ENCODE measurements at regions not wholly inside any gene's neighbourhood (a gene's known extent, or its start where the extent isn't known, plus 50 kb on each side); places are given as distances from the start of the nearest gene placed in this dataset.
"Not testable (repeated sequence)": the region's sequence is repeated elsewhere in the genome, so short reads cannot be mapped to it uniquely, and the experiment has no call there.

DNA sequence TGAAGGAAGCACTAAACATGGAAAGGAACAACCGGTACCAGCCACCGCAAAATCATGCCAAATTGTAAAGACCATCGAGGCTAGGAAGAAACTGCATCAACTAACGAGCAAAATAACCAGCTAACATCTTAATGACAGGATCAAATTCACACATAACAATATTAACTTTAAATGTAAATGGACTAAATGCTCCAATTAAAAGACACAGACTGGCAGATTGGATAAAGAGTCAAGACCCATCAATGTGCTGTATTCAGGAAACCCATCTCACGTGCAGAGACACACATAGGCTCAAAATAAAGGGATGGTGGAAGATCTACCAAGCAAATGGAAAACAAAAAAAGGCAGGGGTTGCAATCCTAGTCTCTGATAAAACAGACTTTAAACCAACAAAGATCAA, 206.3 kb downstream of the SLC38A4 start:
- DNase-seq (ENCODE audit: low spot score), result not testable (repeated sequence)

DNA sequence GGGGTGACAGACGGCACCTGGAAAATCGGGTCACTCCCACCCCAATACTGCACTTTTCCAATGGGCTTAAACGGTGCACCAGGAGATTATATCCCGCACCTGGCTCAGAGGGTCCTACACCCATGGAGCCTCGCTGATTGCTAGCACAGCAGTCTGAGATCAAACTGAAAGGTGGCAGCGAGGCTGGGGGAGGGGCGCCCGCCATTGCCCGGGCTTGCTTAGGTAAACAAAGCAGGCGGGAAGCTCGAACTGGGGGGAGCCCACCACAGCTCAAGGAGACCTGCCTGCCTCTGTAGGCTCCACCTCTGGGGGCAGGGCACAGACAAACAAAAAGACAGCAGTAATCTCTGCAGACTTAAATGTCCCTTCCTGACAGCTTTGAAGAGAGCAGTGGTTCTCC, 208.1 kb downstream of the SLC38A4 start:
- DNase-seq (ENCODE audit: low spot score), result not testable (repeated sequence)

DNA sequence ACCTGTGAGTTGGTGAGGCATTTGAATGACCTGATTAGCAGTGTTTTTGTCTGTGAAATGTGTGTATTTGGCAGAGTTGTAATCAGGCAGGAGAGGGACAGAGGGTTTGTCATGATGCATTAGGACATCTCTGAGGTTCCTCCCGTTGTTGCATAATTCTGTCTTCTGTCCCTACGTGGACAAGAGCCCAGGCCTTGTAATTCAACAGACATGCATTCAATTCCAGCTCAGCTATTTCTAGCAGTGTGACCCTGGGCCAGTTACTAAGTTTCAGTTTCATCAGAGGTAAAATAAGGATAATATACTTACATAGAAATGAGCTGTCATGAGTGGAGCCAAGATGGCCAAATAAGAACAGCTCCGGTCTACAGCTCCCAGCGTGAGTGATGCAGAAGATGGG, 208.6 kb downstream of the SLC38A4 start:
- no peak for DNase-seq (ENCODE audit: low spot score)

DNA sequence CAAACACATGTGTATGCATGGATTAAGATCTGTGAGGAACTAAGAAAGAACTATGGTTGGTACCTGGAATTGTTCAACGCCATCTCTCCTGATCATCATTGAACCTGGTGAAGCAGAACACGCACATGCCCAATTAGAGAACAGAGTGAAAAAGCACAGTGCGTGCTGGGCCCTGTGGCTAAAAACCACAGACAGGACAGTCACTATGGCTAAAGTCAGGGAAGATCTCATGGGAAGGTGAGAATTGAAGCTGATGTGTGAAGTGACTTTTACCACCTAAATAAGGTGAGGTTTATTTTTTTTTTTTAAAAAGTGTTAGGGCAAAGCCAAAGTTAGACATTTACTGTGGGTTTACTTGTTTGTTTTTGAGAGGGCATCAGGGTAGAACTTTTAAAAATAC, 215.0 kb downstream of the SLC38A4 start:
- no peak for DNase-seq (ENCODE audit: low spot score)

DNA sequence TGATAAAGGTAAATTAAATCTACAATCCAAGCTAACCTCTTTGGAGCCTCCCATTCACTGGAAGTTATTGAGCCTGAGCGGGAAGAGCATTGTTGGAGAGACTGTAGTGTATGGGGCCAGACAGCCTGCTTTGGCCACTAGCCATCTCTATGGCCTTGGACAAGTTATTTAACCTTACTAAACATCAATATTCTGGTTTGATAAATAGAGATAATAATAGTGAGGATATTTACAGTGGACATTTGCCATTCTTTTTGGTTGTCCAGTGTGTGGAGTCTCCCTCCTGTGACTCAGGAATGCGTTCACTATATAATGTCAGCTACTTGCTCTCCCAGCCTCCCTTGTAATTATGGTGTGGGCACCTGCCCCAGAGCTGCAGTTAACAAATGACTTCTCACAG, 216.1 kb downstream of the SLC38A4 start:
- DNase-seq (ENCODE audit: low spot score), result no peak

DNA sequence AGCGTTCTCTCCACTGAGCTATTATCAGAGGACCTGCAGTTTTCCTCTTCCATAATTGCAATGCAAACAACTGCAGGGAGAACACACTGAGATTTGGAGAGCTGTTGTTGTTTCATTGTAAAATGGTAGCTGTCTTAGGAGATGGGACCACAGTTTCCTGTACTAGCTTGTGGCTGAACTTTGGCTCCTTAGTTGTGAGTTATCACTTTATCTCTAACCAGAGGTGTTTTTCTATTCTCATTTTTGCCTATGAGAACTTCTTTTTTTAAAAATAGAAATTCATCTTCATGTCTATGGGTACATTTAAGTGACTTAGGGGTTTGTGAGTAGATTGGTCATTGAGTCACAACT, 216.5 kb downstream of the SLC38A4 start:
- no peak for DNase-seq (ENCODE audit: low spot score)

DNA sequence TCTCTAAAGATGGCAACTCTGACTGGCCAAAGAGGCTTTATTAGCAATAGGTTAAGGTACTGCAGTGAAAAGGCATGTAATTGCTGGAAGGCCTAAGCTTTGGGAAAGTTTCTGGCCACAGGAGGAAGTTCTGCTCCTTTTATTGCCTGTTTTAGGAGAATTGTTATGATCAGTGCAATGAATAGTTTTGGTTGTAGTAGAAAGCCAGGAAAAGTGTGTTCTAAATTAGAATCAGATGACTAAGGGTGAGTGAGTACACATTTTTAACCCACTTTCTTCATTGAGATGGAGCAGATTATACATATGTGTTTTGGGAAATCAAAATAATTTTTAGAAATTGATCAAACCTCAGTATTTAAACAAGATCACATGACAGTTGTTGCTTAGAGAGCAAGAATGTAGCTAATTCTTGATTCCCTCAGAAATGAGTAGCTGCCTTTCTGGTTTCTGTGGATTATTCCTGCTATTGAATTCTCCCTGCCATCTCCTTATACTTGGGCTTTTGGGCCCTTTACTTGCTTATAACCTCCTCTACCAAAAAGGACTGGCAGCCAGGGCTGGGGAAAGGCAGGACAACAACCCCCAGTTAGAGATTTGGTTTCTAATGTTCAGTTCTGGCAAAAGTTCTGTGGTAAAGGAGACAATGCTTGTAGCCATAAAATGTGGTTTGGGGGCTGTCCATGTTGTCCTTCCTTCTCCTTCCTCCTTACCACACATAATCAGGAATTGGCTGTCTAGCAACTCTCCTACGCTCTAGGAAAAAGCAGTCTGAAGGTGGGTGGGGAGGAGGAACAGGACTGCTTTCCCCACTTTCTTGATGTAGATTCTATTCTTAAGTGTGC, 217.1 kb downstream of the SLC38A4 start:
- no peak for DNase-seq (ENCODE audit: low spot score)

DNA sequence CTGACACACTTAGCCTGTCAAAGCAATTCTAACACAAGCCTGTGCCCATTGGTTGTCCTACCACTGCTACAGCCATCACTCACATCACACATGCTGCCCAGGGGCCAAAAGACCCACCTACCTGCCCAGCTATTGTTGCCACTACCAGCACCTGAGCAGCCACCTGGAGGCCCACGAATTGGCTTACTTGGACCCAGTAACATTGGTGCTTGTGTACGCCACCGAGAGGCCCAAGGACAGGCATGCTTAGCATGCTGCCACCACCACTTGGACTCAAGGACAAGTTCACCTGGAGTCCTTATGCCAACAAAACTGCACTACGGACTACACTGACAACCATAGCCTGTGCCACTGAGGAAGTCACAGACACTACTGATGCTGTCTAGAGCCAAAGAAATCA, 221.1 kb downstream of the SLC38A4 start:
- no peak for DNase-seq (ENCODE audit: low spot score)

DNA sequence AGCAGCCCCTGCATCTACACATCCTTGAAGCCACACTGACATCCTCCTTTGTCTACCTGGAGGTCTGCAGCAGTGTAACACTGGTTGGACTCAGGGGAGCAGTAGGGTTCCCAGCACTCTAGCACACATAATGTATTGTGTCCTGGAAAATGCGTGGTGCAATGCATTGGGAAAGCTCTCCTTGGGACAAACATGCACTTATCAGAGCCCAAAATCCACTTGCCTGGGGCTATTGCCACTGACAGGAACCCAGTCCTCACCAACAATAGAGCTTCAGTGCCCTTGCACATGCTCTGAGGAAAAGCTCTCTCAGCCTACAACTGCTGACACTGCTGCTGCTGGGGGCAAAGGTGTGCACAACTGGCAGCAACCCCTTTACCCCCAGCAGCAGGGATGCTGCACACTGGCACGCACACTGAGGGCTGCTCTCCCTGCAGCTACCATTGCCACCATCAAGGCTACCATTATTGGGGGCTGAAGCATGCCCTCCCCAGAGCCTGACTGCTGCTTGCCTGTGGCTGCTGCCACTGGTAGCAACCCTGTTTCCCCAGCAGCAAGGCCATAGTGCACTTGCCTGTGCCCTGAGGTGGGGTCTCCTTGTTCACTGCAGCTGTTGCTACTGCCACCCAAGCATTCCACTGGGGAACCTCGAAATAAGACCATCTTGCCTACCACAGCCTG, 221.9 kb downstream of the SLC38A4 start:
- no peak for DNase-seq (ENCODE audit: low spot score)

DNA sequence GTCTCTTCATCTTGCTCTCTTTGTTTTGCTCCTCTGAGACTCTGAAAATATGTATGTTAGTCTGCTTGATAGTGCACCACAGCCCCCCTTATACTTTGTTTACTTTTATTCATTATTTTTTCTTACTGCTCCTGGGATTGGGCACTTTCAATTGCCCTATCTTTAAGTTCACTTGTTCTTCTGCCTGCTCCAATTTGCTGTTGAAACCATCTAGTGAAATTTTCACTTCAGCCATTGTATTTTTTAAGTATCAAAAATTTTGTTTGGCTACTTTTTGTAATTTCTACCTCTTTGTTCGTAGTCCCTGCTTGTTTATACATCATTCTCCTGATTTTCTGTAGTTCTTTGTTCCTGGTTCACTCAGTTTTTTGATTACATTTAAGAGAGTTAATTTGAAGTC, 223.3 kb downstream of the SLC38A4 start:
- DNase-seq (ENCODE audit: low spot score), result no peak

DNA sequence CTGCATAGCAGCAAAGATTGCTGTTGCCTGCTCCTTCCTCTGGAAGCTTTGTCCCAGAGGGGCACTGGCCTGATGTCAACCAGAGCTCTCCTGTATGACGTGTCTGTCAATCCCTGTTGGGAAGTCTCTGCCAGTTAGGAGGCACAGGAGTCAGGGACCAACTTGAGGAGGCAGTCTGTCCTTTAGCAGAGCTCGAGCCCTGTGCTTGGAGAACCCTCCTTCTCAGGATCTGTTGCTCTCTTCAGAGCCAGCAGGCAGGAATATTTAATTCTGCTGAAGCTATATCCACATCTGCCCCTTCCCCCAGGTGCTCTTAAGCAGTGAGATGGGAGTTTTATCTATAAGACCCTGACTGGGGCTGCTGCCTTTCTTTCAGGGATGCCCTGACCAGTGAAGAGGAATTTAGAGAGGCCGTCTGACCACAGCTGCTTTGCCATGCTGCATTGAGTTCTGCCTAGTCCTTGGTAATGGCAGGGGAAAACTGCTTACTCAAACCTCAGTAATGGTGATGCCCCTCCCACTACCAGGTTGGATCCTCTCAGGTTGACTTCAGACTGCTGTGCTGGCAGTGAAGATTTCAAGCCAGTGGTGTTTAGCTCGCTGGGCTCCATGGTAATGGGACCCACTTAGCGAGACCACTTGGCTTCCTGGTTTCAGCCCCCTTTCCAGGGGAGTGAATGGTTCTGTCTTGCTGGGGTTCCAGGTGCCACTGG, 218.6 kb upstream of the SLC38A2 start:
- DNase-seq (ENCODE audit: low spot score), result no peak

DNA sequence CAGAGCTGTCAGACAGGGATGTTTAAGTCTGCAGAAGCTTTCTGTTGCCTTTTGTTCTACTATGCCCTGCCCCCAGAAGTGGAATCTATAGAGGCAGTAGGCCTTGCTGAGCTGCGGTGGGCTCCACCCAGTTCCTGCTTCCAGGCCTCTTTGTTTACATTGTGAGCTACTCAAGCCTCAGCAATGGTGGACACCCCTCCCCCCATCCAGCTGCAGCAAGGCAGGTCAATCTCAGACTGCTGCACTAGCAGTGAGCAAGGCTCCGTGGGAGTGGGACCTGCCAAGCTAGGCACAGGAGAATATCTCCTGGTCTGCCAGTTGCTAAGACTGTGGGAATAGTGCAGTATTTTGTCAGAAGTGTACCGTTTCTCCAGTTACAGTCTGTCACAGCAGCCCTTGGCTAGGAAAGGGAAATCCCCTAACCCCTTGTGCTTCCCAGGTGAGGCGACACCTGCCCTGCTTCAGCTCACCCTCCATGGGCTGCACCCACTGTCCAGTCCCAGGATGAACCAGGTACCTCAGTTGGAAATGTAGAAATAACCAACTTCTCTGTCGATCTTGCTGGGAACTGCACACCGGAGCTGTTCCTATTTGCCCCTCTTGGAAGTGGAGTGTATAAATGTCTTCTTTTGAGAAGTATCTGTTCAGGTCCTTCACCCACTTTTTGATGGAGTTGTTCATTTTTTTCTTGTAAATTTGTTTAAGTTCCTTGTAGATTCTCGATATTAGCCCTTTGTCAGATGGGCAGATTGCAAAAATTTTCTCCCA, 213.5 kb upstream of the SLC38A2 start:
- DNase-seq (ENCODE audit: low spot score), result no peak

DNA sequence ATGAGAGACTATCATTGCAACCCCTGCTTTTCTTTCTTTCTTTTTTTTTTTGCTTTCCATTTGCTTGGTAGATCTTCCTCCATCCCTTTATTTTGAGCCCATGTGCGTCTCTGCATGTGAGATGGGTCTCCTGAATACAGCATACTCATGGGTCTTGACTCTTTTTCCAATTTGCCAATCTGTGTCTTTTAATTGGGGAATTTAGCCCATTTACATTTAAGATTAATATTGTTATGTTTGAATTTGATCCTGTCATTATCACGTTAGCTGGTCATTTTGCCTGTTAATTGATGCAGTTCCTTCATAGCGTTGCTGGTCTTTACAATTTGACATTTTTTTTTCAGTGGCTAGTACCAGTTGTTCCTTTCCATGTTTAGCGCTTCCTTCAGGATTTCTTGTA, 211.5 kb upstream of the SLC38A2 start:
- not testable (repeated sequence) for DNase-seq (ENCODE audit: low spot score)

DNA sequence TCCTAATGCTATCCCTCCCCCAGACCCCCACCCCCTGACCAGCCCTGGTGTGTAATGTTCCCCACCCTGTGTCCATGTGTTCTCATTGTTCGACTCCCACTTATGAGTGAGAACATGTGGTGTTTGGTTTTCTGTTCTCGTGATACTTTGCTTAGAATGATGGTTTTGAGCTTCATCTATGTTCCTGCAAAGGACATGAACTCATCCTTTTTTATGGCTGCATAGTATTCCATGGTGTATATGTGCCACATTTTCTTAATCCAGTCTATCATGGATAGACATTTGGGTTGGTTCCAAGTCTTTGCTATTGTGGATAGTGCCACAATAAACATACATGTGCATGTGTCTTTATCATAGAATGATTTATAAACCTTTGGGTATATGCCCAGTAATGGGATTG, 209.4 kb upstream of the SLC38A2 start:
- DNase-seq (ENCODE audit: low spot score), result not testable (repeated sequence)

DNA sequence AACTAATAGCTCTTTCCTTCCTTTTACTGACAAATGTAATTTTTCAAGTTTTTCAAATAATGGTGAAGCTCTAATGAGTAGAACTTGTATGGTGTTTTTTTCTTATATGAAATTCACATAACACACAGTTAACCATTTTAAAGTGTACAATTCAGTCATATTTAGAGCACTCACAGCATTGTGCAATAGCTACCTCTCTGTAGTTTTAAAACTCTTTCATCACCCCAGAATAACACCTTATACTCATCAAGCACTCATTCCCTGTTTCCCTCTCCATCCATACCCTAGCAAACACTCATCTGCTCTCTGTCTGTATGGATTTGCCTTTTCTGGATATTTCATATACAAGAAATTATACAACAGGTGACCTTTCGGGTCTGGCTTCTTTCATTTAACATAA, 207.9 kb upstream of the SLC38A2 start:
- DNase-seq (ENCODE audit: low spot score), result no peak

DNA sequence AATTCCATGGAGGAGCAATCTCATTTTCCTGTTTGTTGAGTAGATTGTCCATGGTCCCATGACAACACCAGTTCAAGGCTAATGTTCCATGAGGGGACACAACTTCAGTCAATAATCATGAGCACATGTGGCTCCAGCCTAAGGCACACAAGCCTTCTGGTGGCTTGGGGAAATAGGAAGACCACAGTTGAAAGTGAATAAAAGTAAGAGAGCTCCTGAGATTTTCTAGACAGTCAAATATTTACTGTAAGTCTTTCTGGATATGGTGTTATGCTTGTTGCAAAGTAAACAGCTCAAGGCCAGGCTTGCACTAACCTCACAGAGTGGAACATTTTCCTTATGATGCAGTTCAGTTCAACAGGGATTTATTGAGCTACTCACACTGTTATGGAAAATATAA, 206.9 kb upstream of the SLC38A2 start:
- DNase-seq (ENCODE audit: low spot score), result no peak

DNA sequence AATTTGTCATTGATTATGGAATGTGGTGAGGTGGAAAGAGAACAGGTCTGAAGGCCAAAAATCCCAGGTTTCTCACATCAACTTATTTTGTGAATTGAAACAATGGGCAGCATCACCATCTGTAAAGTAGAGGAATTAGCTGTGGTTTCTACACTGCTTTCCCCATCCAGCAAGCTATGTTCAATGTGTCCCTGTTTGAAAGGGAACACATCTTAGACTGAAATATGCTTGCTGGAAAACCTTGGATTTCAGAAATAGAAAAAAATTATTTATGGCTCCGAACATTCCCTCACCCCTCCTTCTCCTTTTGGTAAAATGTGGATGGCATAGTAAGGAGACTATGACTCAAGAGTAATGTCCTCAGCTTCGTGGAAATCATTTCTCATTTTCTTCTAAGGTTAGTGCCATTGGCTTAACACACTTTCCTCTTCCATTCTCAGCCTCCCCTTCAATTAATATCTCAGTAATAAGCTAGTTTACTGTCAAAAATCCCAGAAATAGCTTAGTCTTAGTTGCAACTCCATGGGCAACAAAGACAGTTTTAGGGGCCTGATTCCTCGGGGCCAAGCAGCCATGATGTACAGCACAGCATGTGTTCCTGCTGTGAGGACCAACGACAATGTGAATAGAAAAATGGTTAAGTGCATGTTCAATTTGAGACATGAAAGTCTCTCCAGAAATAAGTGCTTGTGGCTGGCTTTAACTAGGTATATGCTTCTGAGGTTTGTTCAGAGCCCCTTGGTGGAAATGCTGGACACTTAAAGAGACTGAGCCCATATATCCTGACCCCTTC, 205.8 kb upstream of the SLC38A2 start:
- DNase-seq (ENCODE audit: low spot score), result no peak

DNA sequence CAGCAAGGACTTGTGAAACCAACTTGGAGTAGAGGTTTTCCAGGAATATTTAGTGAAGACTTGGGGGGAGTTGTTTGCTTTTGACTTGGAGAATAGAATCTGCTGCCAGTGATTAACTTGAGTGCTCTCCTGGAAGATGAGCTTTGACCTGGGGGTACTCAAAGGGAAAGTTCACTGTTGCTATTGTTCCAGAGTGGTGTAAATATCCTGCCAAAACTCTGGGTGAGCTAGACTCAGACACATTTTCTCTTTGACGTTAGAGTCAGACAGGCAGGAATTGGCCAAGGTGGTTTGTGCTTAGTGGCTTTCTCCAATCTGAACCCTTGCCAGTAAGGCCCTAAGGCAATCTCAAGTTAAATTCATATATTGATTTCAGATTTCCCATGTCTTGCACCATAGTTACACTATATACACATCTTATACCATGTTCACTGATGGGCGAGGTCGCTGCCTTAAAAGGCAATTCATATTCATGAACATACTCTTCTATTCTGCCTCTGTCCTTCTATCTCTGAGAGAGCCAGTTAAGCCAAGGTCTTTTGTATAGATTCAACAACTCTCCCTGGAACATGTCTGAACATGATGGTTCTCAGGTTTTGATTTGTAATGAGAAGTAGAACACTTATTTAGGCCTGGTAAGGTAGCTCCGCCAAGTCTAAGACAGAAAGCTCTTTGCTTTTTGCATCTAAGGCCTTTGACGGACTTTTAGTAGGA, 204.6 kb upstream of the SLC38A2 start:
- DNase-seq (ENCODE audit: low spot score), result no peak

DNA sequence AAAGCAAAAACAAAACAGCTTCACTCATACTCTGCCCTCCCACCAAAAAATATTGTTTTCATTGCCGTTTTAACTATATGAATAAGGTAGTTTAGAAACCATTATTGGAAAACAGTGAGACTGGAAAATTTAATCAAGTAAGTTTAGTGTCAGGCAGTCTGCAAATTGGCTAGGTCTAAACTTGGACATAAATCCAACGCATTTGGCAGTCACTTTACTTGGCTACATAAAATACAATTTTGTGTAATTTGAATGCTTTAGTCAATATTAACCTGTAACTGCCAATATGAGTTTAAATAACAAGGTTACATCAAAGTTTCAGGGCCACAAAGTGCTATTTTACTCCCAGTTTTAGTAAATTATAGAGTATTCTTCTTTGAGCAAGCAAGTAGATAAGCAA, 202.3 kb upstream of the SLC38A2 start:
- DNase-seq (ENCODE audit: low spot score), result no peak

DNA sequence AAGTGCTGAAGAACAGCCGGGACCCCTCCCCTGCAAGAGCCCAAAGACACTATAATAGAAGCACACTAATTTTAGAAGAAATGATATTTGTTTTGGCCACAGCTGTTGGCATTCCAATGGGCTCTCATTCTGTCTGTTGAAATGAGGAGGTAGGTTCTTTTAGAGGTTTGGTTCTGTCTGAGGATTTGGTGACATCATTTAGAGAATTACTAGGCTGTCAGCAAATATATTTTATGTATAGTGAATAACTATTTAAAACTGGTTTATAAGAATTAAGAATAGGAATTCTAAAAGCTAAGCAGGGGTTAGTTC, 200.7 kb upstream of the SLC38A2 start:
- no peak for DNase-seq (ENCODE audit: low spot score)

Measured in iPS-NIHi11 (cell line).